ENCODE measurements at regions not wholly inside any gene's neighbourhood (a gene's known extent, or its start where the extent isn't known, plus 50 kb on each side); places are given as distances from the start of the nearest gene placed in this dataset.

GRCh38 chr2:120868366-120868765 is 132.7 kb downstream of the GLI2 start:
- Mint-ChIP-seq H3K27me3 (peaks cover 25% of the 10 kb centered on the region), H3K27ac (no peak overlapping the region), H3K36me3 (ENCODE audit: low read depth) (no peaks in the 10 kb centered on the region), H3K4me3 (no peak overlapping the region), H3K4me1 (no peaks in the 10 kb centered on the region), H3K9me3 (no peaks in the 10 kb centered on the region)
- ATAC-seq (replicated peaks): no peak

- no peaks in the 10 kb centered on the region for H3K9me3 Mint-ChIP-seq
- no peak for ATAC-seq (replicated peaks)
- H3K4me3 Mint-ChIP-seq: no peak overlapping the region
These were observed 133.5 kb downstream of the GLI2 start for GRCh38 chr2:120869036-120869729.

DNA sequence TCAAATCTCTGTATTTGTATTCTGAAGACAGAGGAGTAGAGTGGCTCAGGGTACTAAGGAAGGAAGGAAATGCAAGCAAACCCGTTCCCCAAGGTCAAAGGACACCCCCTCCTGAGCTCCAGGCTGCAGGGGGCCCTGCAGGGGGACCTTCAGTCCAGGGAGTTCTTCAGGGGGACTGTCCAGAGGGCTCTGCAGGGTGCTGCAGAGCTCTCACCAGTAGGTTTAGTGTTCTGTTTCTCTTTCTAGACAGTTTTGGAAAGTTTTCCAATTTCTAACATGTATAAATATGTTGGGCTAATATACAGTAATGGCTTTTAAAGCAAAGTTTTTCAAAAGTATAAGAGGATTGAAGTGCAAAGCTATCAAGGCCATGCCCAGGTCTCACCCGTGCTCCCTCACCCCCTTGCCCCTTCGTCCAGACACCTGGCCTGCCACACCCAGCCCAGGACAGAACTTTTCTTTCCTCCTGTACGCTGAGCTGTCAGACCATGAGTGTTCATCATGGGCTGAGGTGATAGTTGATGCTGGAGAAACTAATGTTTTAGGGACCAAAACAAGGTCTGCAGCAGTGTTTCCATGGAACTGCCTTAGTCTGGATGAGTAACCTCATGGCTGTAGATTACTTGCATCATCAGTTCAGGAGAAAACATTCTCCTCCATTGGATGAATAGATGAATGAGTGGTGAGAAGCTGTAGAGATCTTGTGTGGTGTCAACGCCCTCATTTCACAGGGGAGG is 134.2 kb downstream of the GLI2 start:
- Mint-ChIP-seq H3K4me1 (no peaks in the 10 kb centered on the region), H3K4me3 (no peak overlapping the region), H3K27me3 (peaks cover 25% of the 10 kb centered on the region), H3K36me3 (ENCODE audit: low read depth) (no peaks in the 10 kb centered on the region), H3K27ac (no peak overlapping the region), H3K9me3 (no peaks in the 10 kb centered on the region)
- no peak for ATAC-seq (replicated peaks)

More at GRCh38 chr2:120869036-120869729, 133.5 kb downstream of the GLI2 start:
- H3K4me1 Mint-ChIP-seq: no peaks in the 10 kb centered on the region
- peaks cover 25% of the 10 kb centered on the region for H3K27me3 Mint-ChIP-seq
- H3K27ac Mint-ChIP-seq: no peak overlapping the region
- no peaks in the 10 kb centered on the region for H3K36me3 Mint-ChIP-seq (ENCODE audit: low read depth)

DNA sequence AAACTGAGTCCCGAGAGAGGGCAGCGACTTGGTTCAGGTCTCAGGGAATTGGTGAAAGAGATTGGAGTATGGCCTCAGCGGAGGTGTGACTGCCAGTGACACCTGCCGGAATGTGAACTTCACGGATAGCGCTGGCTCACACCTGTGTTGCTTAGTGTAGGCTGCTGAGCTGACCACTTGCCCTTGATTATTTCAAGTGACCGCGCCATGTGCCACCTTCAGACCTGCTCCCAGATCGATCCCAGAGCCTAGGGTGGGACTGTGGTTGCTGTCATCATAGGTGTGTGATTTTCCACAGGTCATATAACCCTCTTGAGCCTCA is 134.8 kb downstream of the GLI2 start:
- Mint-ChIP-seq H3K4me3 (no peak overlapping the region), H3K27me3 (peaks cover 25% of the 10 kb centered on the region), H3K4me1 (no peaks in the 10 kb centered on the region), H3K9me3 (no peaks in the 10 kb centered on the region), H3K36me3 (ENCODE audit: low read depth) (no peaks in the 10 kb centered on the region), H3K27ac (no peak overlapping the region)
- no peak for ATAC-seq (replicated peaks)

- H3K4me3 Mint-ChIP-seq: no peak overlapping the region
These were observed 135.5 kb downstream of the GLI2 start for GRCh38 chr2:120871016-120871635.

DNA sequence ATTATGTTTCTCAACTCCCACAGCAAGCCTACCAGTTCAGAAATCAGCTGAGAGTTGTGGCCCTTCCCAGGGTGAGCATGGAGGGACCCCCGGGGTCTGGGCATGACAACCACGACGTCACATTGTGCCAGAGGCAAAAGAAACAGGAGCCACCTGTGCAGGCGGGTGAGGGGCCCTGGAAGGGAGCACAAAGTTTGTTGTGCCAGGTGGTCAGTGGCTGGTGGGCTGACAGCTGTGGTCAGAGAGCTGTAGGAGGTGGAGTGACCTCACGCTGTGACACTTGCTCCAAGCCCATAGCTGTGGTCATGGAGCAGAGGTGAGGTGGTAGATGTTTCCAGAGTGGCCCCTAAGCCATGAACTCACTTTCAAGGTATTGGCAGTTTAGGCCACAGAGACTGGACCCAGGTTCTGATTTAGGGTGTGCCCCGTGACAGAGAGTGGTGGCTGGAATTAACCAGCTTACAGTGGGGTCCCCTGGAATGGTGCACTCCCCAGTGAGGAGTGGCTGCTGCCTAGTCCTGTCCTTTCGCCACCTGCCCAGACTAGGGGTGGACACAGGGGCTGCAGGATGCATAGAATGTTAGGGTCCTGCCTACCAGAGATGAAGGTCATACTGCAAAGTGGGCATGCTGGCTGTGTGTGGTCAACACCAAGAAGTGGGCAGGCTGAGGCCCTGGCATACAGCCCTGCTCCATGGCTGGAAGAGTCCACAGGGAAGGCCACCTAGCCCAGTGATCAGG is 136.4 kb downstream of the GLI2 start:
- Mint-ChIP-seq H3K9me3 (no peaks in the 10 kb centered on the region), H3K4me3 (no peak overlapping the region)

More at GRCh38 chr2:120871016-120871635, 135.5 kb downstream of the GLI2 start:
- no peaks in the 10 kb centered on the region for H3K36me3 Mint-ChIP-seq (ENCODE audit: low read depth)
- H3K27me3 Mint-ChIP-seq: peaks cover 24% of the 10 kb centered on the region
- no peak overlapping the region for H3K27ac Mint-ChIP-seq
- no peak for ATAC-seq (replicated peaks)
- H3K4me1 Mint-ChIP-seq: no peaks in the 10 kb centered on the region
- H3K9me3 Mint-ChIP-seq: no peaks in the 10 kb centered on the region

DNA sequence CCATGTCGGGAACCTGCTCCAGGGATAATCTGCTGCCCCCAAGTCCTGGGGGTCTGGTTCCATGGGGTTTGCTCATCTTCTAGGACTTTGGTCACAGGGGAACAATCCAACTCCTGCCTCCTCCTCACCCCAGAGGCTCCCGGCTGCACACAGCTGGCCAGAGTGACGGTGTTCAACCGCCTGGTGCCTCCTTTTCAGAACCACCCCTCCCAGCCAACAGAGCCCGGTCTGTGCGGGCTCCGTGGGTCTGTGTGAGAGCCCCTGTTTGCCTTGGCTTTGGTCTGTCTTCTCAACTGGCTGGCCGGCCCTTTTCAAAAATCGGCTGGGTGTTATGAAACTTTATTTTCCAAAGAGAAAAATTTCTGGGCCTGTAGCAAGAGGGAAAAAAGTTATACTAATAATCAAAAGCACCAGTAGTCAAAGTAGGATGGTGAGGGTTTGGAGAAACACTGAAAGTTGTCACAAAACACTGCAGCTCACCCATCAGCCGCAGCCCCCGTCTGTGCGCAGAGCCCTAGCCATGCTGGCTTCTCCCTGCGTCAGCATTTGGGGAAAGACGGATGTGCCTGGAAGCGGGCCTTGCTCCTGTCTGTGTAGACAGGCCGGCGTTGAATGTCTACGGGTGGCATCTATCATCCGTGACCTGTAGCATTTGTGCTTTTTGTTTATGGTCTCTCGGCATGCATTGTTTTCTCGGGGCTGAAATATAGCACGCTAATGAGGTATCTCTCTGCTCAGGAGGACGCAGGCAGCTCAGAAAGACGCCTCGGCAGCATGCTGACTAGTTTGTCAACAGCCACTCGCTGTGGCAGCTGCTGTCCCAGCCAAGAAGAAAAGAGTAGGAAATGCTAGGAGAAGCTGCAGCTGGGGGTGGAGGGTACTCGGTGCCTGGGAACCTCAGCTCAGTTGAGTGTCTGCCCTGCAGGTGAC is 138.6 kb downstream of the GLI2 start:
- Mint-ChIP-seq H3K4me1 (no peaks in the 10 kb centered on the region), H3K36me3 (ENCODE audit: low read depth) (no peaks in the 10 kb centered on the region), H3K9me3 (no peaks in the 10 kb centered on the region), H3K27ac (no peak overlapping the region), H3K4me3 (no peak overlapping the region), H3K27me3 (peaks cover 17% of the 10 kb centered on the region)
- ATAC-seq (replicated peaks): no peak

More for the DNA sequence above, 136.4 kb downstream of the GLI2 start:
- Mint-ChIP-seq H3K36me3 (ENCODE audit: low read depth) (no peaks in the 10 kb centered on the region), H3K27ac (no peak overlapping the region), H3K4me1 (no peaks in the 10 kb centered on the region), H3K27me3 (peaks cover 20% of the 10 kb centered on the region)
- ATAC-seq (replicated peaks): no peak

DNA sequence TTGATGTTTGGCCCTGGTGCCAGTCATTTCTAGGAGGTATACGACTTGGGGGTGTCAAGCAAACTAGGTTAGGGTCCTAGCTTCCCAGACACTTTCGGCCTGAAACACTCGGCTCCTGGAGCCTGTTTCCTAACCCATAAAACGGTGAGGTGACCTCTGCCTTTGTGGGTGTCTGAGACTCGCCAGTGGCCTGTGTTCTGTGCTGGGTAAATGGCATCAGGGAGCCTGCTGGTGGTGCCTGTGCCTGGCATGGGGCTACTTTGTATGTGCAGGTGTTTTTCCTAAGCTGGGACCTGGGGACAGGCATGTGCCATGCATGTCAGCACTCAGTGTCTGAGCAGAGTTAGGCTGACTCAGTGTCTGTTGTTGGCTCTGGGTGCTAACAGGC is 139.2 kb downstream of the GLI2 start:
- no peaks in the 10 kb centered on the region for H3K9me3 Mint-ChIP-seq
- no peak for ATAC-seq (replicated peaks)
- no peak overlapping the region for H3K27ac Mint-ChIP-seq
- H3K4me1 Mint-ChIP-seq: no peaks in the 10 kb centered on the region
- no peaks in the 10 kb centered on the region for H3K36me3 Mint-ChIP-seq (ENCODE audit: low read depth)
- H3K27me3 Mint-ChIP-seq: peaks cover 13% of the 10 kb centered on the region
- no peak overlapping the region for H3K4me3 Mint-ChIP-seq

DNA sequence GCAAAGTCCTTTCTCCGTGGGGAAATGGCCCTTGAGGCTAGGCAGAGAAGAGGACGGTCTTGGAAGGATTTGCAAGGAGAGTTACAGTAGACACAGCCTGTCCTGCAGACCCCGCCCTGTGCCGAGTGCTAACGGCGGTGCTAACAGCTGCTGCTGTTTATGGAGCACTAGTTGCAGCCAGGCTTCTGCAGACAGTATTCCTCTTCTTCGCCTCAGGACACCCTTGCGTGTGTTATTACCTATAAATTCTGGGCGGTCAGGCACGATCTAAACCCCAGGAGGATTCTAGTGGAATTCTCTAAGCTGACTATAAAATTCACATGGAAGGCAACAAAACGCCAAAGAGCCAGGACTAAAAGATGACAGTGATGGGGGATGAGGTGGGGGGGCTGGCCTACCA is 139.8 kb downstream of the GLI2 start:
- no peak overlapping the region for H3K27ac Mint-ChIP-seq
- no peaks in the 10 kb centered on the region for H3K36me3 Mint-ChIP-seq (ENCODE audit: low read depth)
- no peaks in the 10 kb centered on the region for H3K9me3 Mint-ChIP-seq
- no peak for ATAC-seq (replicated peaks)
- H3K4me1 Mint-ChIP-seq: no peaks in the 10 kb centered on the region
- H3K4me3 Mint-ChIP-seq: no peak overlapping the region
- H3K27me3 Mint-ChIP-seq: peaks cover 13% of the 10 kb centered on the region

GRCh38 chr2:120876526-120877280 is 141.0 kb downstream of the GLI2 start:
- Mint-ChIP-seq H3K27me3 (peaks cover 9% of the 10 kb centered on the region), H3K4me1 (no peaks in the 10 kb centered on the region), H3K4me3 (no peak overlapping the region), H3K9me3 (no peaks in the 10 kb centered on the region), H3K27ac (no peak overlapping the region), H3K36me3 (ENCODE audit: low read depth) (no peaks in the 10 kb centered on the region)
- ATAC-seq (replicated peaks): no peak

DNA sequence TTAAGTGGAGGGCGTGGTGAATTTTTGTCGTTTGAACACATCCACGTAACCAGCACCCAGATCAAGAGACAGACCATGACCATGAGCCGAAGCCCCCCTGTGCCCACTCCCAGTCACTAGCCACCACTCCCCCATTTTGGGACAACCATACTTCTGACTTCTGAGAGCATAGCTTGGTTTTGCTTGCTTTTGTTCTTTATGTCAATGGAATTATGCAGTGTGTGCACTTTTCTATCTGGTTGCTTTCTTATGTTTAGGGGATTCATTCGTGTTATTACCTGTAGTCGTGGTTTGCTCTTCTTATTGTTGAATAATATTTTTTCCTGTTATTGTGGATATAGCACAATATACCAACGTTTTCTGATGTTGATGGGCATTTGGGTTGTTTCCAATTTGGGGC is 141.7 kb downstream of the GLI2 start:
- Mint-ChIP-seq H3K27me3 (peaks cover 9% of the 10 kb centered on the region), H3K4me3 (no peak overlapping the region), H3K27ac (no peak overlapping the region), H3K36me3 (ENCODE audit: low read depth) (no peaks in the 10 kb centered on the region), H3K9me3 (no peaks in the 10 kb centered on the region), H3K4me1 (no peaks in the 10 kb centered on the region)
- no peak for ATAC-seq (replicated peaks)

DNA sequence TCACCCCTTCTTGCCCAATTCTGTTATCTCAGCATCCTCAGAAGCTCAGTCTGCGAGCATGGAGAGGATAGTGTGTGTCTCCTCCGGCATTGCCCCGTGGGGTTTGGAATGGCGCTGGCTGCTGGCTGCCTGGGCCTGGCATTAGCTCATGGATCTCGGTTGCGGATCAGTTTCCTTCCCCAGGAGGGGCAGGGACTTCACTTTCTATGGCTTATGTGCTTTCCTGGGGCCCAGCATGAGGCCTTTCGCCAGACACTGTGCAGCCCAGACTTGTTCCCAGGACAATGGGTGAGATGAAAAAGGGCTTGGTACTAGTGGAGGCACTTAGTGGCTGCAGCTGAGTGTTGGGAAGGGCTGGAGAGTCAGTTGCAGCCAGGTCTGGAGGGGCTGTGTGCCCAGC is 143.3 kb downstream of the GLI2 start:
- no peaks in the 10 kb centered on the region for H3K9me3 Mint-ChIP-seq
- no peak overlapping the region for H3K27ac Mint-ChIP-seq
- ATAC-seq (replicated peaks): no peak
- H3K4me3 Mint-ChIP-seq: no peak overlapping the region
- H3K4me1 Mint-ChIP-seq: no peaks in the 10 kb centered on the region
- no peaks in the 10 kb centered on the region for H3K36me3 Mint-ChIP-seq (ENCODE audit: low read depth)
- H3K27me3 Mint-ChIP-seq: peaks cover 9% of the 10 kb centered on the region

Data from activated T-helper 17 cell treated with anti-CD3 and anti-CD28 coated beads, Interleukin-2, amount 50 U/mL, for 72 hours (primary cell).